ENCODE measurements at regions not wholly inside any gene's neighbourhood (a gene's known extent, or its start where the extent isn't known, plus 50 kb on each side); places are given as distances from the start of the nearest gene placed in this dataset.

- TF ChIP-seq POLR2A (IDR thresholded peaks at IDR 0.05): no peak
- no peak for TF ChIP-seq CTCF (IDR thresholded peaks at IDR 0.05)
These were observed 165.7 kb downstream of the CBLN1 start for GRCh38 chr16:49115956-49116355.
